GM21717 (cell line): ENCODE measurements at regions not wholly inside any gene's neighbourhood (a gene's known extent, or its start where the extent isn't known, plus 50 kb on each side); places are given as distances from the start of the nearest gene placed in this dataset.
"Not testable (repeated sequence)": the region's sequence is repeated elsewhere in the genome, so short reads cannot be mapped to it uniquely, and the experiment has no call there.

Experiments used
- ATAC-seq: cut with Tn5 transposase; IDR thresholded peaks from one replicate; pipeline ENCODE4 v1.9.1; 2021; ENCODE audit warnings: mild to moderate bottlenecking, moderate library complexity; ENCODE audit not compliant: unreplicated experiment

DNA sequence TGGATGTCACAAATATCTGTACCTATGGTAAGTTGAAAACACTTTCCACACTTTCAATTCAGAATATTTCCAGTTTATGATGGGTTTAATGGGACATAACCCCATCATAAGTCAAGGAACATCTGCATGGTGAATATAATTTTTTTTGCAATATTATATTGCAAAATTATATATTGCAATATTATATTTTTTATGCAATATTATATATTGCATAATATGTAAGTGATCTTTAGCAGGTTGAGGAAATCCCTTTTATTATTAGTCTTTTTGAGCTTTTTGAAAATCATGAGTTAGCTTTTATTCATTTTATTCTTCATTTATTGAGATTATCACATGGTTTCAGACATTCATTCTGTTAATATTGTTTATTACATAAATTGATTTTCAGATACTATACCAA lies 342.2 kb upstream of the GALNT5 start:
- no peak for ATAC-seq

GRCh38 chr2:156918410-156918809 lies 339.1 kb upstream of the GALNT5 start:
- no peak for ATAC-seq

DNA sequence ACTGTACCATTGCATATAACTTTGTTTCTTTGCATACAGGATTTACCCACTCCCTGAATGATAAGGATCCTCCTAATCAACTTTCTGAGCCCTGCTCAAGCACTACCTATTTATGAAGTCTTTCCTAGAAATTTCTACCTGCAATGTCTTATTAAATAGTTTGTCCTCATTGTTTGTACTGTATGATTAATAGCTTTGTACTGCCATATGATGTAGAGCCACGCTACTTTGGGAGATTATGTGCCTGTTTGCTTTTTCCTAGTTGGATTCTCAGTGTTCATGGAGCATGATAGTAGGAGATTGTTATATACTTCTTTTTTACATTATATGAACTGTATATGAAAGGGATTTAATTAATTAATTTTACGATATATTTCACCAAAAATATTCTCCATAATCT lies 327.1 kb upstream of the GALNT5 start:
- no peak for ATAC-seq

- no peak for ATAC-seq
Observed at GRCh38 chr2:156933645-156934225, 323.8 kb upstream of the GALNT5 start.

DNA sequence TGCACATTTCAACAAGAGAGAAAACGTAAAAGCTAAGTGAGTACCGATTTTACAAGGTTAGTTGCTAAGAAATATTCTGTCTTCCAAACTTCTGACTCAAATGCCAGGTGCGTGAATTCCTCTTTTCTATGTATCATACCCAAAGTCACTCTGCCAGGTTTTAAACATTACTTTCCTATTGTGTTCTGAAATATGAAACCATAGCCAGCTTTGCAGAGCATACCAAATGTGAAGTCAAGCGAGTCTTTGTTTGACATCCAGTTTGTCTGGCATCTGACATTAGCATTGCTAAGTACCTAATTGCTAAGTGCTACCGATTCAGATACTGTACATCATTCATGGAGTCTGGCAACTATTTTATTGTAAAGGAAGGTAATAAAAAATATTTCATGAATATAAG lies 321.9 kb upstream of the GALNT5 start:
- ATAC-seq, result no peak

DNA sequence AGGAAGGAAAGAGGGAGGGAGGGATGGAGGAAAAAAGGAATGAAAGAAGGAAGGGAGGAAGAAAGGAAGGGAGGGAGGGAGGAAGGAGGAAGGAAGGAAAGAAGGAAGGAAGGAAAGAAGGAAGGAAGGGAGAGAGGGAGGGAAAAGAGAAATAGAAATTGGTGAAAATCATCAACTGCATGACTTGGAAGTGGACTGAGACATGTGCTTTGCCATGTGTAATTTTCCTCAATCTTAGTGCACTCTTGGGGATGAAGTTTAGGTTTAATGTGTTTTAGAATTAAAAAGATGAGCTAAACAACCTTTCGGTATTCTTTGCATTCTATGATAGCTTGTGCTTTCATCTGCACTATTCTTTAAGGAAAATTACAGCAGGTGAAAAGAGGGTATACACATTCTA lies 320.1 kb upstream of the GALNT5 start:
- ATAC-seq, result no peak

GRCh38 chr2:156944871-156945270 lies 312.6 kb upstream of the GALNT5 start:
- no peak for ATAC-seq

DNA sequence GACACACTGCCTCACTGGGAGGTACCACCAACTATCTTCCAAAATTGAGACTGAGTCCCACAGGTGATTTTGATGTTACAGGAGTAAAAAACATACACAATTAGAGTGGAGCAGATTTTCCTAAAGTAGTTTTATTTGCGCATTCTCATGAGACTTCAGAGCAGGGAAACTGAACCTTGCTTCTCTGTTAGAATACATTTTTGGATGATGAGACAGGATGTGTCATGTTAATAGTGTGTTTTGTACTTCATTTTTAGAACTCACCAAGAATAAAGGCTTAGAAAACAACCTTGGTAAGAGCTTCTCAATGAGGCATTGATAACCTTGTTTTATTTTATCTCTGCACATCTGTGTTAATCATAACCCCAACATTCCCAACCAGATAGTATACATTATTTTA lies 310.2 kb upstream of the GALNT5 start:
- ATAC-seq, result no peak

- no peak for ATAC-seq
Observed at GRCh38 chr2:156955701-156956100, 301.8 kb upstream of the GALNT5 start.

DNA sequence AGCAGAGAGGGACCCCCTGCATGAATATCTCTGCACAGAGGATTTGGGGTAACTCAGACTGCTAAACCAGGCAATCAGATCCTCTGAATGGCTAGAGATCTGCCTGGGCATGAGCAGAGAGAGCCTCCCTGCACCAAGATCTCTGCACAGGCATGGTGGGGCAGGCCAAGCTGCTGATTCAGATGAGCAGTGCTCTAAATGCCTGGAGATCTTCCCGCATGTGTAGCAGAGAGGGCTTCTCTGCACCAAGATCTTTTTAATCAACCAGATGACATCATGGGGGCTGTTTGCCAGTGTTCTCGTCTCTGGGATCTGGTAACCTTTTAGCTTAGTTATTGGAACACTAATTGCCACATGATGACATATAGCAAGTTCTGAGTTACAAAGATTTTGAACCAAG lies 301.3 kb upstream of the GALNT5 start:
- ATAC-seq, result no peak

DNA sequence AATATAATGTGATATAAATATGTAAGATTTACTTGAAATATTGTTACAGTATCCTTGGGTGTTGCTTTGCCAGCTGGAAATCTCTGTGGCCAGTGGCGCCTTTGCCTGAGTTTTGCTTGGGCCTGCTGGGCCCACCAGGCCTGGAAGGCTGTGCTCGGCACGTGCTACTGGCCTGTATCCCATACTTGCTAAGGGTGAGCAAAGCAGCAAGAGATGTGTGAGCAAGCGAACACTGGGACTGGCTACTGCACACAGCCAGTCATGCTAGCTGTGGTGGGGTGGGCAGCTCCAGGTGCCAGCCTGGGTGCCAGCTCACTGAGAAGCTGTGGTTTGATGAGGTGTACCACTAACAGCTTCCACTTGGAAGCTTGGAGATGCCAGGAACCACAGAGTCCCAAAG lies 299.1 kb upstream of the GALNT5 start:
- no peak for ATAC-seq

DNA sequence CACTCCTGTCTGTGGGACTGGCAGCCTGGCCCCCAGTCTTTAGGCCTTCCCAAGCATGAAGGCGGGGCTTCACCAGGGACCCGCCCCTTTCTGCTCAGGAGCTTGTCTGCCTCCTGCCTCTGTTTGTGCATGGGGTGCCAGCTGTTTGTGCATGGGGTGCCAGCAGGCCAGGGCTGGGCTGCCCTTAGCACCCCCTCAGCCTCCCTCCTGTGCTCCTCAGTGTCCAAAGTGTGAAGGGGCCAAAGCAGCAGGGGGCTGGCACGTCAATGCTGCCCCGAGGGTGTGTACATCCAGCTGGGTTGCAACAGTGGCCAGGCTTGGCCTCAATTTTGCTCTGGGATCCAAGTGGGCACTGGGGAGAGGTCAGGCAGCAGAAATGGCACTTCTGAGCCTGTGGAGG lies 298.0 kb upstream of the GALNT5 start:
- no peak for ATAC-seq

DNA sequence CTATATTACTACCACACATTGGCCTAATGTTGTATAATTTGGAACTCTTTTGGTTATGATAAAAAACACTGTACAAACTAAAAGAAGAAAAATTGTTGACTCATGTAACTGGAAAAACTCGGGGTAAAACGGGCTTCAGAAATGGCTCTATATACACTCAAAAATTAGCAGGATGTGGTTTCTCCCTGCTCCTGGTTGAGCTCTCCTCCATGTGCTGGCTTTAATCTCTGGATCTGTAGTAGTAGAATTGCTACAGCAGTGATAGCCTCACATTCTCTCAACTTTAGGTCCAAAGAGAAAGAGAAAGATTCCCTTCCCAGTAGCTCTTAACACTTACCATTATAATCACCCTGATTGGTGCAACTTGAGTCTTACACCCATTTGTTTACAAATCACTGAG lies 274.9 kb upstream of the GALNT5 start:
- ATAC-seq, result no peak

DNA sequence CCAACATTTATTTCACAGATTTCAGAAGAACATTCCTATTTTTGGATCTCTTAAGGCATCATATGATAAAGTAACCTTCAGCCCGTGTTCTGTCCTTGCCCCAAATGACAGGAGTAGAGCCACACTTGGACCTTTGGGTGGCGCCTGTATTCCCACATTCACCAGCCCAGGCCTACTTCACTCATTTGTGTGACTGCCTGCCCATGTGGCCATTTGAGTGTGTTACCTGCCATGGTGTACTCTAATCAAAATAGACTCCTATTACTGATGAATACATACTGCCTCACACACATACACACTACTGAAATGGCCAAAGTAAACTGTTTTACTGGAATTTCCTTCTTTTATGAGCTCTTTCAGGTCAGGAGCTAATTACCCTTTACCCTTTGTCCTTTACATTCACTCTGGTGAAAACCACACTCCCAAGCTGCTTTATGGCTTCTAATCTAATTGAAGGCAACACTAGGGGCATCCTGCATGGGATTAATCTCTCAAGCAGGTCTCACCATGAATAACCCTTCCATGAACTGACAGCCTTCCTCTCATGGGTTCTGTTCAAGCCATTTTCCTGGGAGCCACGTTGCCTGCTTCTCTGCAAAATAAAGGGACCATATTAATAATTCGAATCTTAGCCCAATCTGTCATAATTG lies 271.0 kb upstream of the GALNT5 start:
- no peak for ATAC-seq

DNA sequence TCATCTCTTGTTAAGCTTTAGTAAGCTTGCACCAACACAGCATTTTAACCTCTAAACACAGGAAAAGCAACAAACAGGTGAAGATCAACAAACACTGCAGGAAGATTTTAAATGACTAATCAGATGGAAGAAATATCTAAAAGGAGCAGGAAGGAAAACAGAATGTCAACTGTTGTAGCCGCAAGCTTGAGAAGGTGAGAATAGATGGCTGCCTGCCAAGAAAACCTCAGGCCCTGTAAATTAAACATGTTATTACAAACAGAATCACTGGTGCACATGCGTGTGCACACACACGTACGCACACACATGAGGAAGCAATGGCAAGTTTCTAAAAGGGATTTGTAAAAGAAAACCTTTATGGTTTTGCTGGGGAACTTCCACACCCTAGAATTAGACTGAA lies 257.8 kb upstream of the GALNT5 start:
- ATAC-seq, result no peak

DNA sequence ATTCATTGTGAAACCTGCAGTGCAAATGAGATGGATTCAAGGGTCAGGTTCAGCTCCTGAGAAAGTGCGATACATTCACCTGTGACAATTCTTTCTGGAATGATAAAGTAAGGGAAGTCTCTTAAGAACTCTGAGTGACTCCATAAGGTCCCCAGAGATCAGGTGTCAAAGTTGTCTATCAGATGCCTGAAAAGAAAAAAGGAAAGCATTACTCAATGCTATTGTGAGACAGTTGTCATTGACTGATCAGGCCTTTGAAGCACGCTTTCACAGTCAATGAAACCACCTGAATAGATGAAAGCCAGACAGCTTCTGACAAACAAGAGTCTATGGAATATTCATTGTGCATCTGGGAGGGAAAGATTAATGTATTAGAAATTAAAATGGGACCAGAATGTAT lies 252.7 kb upstream of the GALNT5 start:
- ATAC-seq, result no peak

DNA sequence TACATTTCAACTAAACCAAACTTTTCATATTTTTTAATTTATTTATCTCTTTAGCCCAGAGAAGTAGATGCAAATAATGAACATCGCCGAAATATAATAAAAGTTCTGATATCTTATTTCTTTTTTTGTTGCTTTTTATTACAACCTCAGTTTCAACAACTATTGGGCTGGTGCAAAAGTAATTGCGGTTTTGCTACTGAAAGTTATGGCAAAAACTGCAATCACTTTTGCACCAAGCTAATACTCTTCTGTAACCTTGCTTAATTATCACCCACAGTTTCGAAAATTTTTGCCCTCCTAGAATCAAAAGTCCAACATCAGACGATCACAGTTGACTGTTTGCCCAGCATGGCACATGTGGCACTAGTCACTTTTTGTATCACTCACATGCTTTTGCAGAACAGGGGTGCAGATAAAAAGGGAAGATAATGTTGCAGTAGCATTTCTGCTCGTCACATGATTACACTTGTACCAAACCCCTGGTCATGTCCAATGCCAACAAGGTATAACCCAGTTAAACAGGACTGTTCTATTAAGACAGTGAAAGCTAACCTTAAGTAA lies 242.4 kb upstream of the GALNT5 start:
- no peak for ATAC-seq

GRCh38 chr2:157023264-157023663 lies 234.2 kb upstream of the GALNT5 start:
- ATAC-seq, result not testable (repeated sequence)

DNA sequence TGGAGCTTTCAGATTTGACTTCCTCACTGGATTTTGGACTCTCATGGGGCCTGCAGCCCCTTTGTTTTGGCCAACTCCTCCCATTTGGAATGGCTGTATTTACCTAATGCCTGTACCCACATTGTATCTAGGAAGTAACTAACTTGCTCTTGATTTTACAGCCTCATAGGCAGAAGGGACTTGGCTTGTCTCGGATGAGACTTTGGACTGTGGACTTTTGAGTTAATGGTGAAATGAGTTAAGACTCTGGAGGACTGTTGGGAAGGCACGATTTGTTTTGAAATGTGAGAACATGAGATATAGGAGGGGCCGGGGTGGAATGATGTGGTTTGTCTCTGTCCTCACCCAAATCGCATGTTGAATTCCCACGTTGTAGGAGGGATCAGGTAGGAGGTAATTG lies 233.4 kb upstream of the GALNT5 start:
- ATAC-seq, result no peak

DNA sequence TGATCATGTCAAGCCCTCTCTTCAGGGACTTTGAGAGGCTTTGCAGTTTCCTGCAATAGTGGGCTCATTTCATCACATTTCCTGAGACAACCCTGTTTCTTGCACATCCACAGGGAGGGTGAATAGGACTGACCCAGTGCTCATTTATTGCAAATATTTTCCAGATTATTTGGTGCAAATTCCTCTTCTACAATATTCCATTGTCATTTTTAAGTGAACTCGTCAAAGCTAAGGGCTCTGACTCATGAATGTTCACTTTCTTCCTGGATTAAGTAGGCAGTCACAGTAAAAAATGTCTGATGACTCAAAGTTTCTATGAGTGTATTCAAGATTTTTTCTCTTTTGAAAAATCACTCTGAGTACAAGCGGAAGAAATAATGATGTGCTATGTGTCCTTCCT lies 225.5 kb upstream of the GALNT5 start:
- ATAC-seq, result no peak

DNA sequence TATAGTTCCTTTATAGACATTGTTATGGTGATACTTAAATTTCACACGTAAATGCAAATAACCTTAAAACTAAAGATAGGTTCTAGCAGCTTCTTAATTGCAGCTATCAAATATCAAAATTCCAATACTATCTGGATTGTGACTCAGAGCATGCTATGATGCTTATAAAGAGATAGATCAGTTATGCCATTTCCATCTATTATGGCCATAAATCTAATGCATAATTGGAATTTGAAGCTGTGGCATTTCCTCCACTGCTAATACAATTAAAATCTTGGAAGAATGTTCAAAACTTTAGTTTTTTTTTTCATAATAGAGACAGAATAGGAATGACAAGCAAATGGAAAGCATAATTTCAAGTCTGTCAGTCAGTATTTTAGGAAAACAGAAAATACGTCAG lies 220.8 kb upstream of the GALNT5 start:
- ATAC-seq, result no peak

- no peak for ATAC-seq
Observed at GRCh38 chr2:157043786-157044185, 213.7 kb upstream of the GALNT5 start.

DNA sequence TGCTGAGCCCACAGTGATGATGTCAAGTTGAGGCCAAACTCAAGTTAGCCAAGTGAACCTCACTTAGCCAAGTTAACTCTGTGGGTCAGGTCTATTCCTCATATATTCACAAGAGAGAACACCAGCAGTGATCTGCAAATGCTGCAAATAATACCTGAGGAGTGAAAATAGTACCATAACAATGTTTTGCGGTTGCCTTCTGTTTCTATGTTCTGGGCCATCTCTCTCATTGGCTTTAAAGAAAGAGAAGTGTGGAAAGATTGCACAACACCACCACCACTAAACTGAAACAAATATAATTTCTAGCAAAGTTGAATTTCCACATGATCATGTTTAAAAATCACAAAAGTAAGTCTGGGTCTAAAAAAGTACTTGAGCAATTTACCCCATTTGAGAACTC lies 211.1 kb upstream of the GALNT5 start:
- no peak for ATAC-seq
